RWPE2 (cell line): ENCODE measurements at regions not wholly inside any gene's neighbourhood (a gene's known extent, or its start where the extent isn't known, plus 50 kb on each side); places are given as distances from the start of the nearest gene placed in this dataset.
"Not testable (repeated sequence)": the region's sequence is repeated elsewhere in the genome, so short reads cannot be mapped to it uniquely, and the experiment has no call there.

Experiments used
- ATAC-seq: fragments of 200-7000 bp; cut with Tn5 transposase; 3 replicates; pipeline ENCODE4 v1.9.1; 2021; ENCODE audit warnings: low read depth
- DNase-seq: peaks from one replicate; pipeline ENCODE4 v3.0.0-alpha.2; 2020; ENCODE audit warnings: low spot score
- H3K27ac ChIP-seq: fragments of 450-650 bp; 2 replicates; pipeline ENCODE4 v1.5.1; 2017; ENCODE audit warnings: mild to moderate bottlenecking; ENCODE audit not compliant: poor library complexity, severe bottlenecking
- H3K27me3 ChIP-seq: fragments of 250-450 bp; sonication (Bioruptor Pico); 2 replicates; pipeline ENCODE4 v1.5.1; 2021; ENCODE audit warnings: mild to moderate bottlenecking, moderate library complexity; ENCODE audit not compliant: insufficient read depth, poor library complexity, severe bottlenecking
- H3K36me3 ChIP-seq: fragments of 250-450 bp; sonication (Bioruptor Pico); 2 replicates; pipeline ENCODE4 v1.5.1; 2020; ENCODE audit warnings: low read depth, mild to moderate bottlenecking, moderate library complexity
- H3K4me1 ChIP-seq: fragments of 250-450 bp; sonication (Bioruptor Pico); 2 replicates; pipeline ENCODE4 v1.5.1; 2021; ENCODE audit warnings: mild to moderate bottlenecking, moderate library complexity; ENCODE audit not compliant: insufficient read depth, poor library complexity, severe bottlenecking
- H3K4me3 ChIP-seq: fragments of 250-450 bp; sonication (Bioruptor Pico); 2 replicates; pipeline ENCODE4 v1.5.1; 2021; ENCODE audit warnings: mild to moderate bottlenecking, moderate library complexity; ENCODE audit not compliant: severe bottlenecking
- H3K9me3 ChIP-seq: fragments of 250-450 bp; sonication (Bioruptor Pico); 2 replicates; pipeline ENCODE4 v1.5.1; 2021; ENCODE audit warnings: mild to moderate bottlenecking, moderate library complexity; ENCODE audit not compliant: severe bottlenecking
- CTCF ChIP-seq: fragments of 450-650 bp; IDR thresholded peaks from one replicate; pipeline ENCODE4 v1.5.1; 2017; ENCODE audit warnings: mild to moderate bottlenecking, moderate library complexity; ENCODE audit not compliant: poor library complexity, severe bottlenecking

DNA sequence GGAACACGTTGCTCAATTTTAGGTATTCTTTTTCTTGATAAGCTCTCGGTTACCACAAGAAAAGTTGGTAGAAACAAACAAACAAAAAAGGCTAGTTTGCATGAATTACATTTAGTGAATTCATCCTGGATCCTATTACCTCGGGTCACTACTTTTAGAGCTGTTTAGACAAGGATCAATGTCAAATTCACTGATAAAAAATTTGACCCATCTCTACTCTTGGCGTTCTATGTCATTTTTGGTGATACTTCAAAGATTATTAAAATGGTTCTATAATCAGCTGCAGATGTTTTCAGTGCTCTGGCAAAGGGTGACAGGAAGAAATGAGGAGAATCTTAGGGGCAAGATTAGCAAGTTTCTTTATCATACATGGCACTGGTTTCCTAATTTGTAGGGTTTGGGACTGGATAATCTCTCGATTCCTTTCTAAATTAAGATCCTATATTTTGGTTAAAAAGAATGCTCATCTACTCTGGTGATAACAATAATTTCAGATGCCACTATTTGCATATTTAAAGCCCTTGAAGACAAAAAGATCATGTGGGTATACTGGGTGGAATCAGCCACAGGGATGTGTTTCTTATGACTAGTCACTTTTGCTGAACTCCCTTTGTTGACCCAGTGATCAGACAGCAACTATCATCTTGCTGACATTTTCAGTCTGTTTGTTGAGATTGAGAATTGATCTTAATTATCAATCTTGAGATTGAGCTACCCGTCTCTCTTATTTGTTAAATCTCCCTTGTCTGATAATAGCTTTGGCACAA lies 442.9 kb downstream of the AASDHPPT start:
- Histone ChIP-seq H3K27me3 (no peaks in the 10 kb centered on the region), H3K27ac (no peak overlapping the region), H3K9me3 (no peaks in the 10 kb centered on the region), H3K36me3 (no peaks in the 10 kb centered on the region), H3K4me1 (no peaks in the 10 kb centered on the region), H3K4me3 (no peak overlapping the region)
- DNase-seq, result no peak
- no peak for ATAC-seq
- TF ChIP-seq CTCF, result no peak

DNA sequence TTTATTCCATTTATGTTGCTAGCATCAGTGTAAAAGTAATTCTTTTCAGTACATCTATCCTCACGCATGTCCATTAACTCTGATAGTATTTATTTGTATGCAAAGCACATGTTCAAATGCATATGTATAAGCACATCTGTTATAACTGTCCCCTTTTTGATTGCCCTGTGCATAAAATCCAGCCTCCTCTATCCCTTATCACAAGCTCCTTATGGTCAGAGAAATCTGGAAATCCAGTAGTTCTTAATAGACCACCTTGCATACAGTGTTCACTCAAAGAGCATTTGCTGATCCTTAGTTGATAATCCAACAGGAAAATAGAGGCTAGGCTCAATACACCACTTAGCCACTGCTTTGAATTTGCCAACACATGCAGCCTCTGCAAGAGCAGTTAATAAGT lies 443.5 kb downstream of the AASDHPPT start:
- Histone ChIP-seq H3K9me3 (no peaks in the 10 kb centered on the region), H3K27ac (no peak overlapping the region), H3K27me3 (no peaks in the 10 kb centered on the region), H3K36me3 (no peaks in the 10 kb centered on the region), H3K4me3 (no peak overlapping the region), H3K4me1 (no peaks in the 10 kb centered on the region)
- TF ChIP-seq CTCF, result no peak
- no peak for ATAC-seq
- DNase-seq, result no peak

DNA sequence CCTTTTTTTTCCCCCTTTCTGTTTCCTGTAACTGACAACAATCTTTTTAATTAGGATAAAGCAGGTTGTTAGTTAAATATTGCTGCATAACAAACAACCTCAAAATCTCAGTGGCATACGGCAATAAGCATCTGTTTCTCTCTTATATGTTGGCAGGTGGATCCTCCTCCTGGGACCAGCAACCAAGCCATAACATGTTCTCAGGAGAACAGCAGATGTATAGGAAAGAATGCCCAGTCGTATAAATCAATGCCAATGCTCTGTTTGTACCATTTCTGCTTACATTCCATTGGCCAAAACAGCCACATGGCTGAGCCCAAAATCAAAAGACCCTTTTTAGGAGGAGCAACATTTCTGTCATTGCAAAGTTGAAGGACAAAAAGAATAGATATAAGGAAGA lies 445.7 kb downstream of the AASDHPPT start:
- Histone ChIP-seq H3K4me3 (no peak overlapping the region), H3K9me3 (no peaks in the 10 kb centered on the region), H3K4me1 (no peaks in the 10 kb centered on the region), H3K36me3 (no peaks in the 10 kb centered on the region), H3K27ac (no peak overlapping the region), H3K27me3 (no peaks in the 10 kb centered on the region)
- DNase-seq (no peak), ATAC-seq (no peak)
- no peak for TF ChIP-seq CTCF

DNA sequence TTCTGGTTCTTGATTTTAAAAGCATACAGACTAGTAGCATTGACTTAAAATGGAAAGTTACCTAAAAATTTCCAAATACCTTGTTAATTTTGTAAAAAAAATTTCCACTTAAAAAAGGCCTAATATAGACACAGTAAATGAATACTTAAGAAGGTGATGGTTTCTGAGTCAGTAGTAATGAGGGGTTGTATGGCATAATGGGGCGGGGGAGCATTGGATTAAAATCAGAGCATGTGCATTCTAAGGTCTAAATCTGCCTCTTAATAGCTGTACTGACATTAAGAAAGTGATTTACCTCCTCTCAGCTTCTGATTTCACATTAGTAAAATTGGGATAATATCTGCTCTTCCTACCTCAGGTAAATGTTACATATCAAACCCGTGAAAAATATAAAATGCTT lies 446.5 kb downstream of the AASDHPPT start:
- Histone ChIP-seq H3K9me3 (no peaks in the 10 kb centered on the region), H3K27ac (no peak overlapping the region), H3K27me3 (no peaks in the 10 kb centered on the region), H3K4me1 (no peaks in the 10 kb centered on the region), H3K4me3 (no peak overlapping the region), H3K36me3 (no peaks in the 10 kb centered on the region)
- TF ChIP-seq CTCF, result no peak
- DNase-seq, result no peak
- ATAC-seq, result no peak

DNA sequence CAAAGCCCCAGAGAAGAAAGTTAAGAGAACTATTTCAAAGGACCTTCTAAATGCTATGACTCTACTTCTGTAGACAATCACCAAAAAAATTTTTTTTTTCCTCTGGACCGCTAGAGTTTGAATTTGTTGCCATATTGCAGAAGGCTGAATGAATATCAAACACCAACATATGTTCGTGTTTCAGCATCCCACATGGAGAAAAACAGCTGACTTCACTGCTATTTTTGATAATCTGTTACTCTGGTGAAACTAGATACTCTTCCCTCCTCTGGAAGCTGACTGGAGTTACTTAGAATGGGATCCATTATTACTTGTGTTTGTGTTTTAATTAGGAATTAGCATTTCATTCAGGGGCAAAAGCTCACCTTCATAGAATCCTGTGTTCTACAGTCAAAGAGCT lies 447.0 kb downstream of the AASDHPPT start:
- no peak for ATAC-seq
- Histone ChIP-seq H3K4me1 (no peaks in the 10 kb centered on the region), H3K36me3 (no peaks in the 10 kb centered on the region), H3K27ac (no peak overlapping the region), H3K9me3 (no peaks in the 10 kb centered on the region), H3K27me3 (no peaks in the 10 kb centered on the region), H3K4me3 (no peak overlapping the region)
- DNase-seq, result no peak
- no peak for TF ChIP-seq CTCF

DNA sequence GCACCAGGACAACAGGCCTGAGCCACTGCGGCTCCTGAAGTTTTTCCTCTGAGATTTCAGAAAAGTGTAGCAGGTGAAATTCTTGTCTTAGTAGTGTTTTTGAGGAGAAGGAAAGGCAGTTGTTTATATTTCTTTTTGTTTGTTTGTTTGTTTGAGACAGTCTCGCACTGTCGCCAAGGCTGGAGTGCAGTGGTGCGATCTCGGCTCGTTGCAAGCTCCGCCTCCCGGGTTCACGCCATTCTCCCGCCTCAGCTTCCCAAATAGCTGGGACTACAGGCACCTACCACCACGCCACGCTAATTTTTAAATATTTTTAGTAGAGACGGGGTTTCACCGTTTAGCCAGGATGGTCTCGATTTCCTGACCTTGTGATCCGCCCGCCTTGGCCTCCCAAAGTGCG lies 454.2 kb downstream of the AASDHPPT start:
- H3K9me3 ChIP-seq, H3K4me1 ChIP-seq, H3K4me3 ChIP-seq, DNase-seq, ATAC-seq, H3K27me3 ChIP-seq, H3K27ac ChIP-seq, H3K36me3 ChIP-seq: not testable (repeated sequence)
